Cardiac muscle cell (in vitro differentiated cells and primary cell): ENCODE measurements at regions not wholly inside any gene's neighbourhood (a gene's known extent, or its start where the extent isn't known, plus 50 kb on each side); places are given as distances from the start of the nearest gene placed in this dataset.

ENCODE experiments used
- DNase-seq, 2 donors: peaks; one replicate each; pipeline versions ENCODE4 v3.0.0 to v3.0.0-alpha.2; 2010 to 2017; ENCODE audit warnings: low read depth in 1 of 2, low spot score in 1 of 2
- H3K27ac ChIP-seq: fragments of 200-600 bp; sonication (generic); 2 replicates; pipeline ENCODE4 v1.5.1; 2016
- H3K27me3 ChIP-seq: fragments of 200-600 bp; sonication (generic); 2 replicates; pipeline ENCODE4 v1.6.0; 2016; ENCODE audit warnings: control low read depth
- H3K36me3 ChIP-seq: fragments of 200-600 bp; sonication (generic); 2 replicates; pipeline ENCODE4 v1.5.1; 2016; ENCODE audit warnings: control low read depth
- H3K4me1 ChIP-seq: fragments of 200-600 bp; sonication (generic); 2 replicates; pipeline ENCODE4 v1.8.1; 2017; ENCODE audit warnings: low read depth, mild to moderate bottlenecking, mixed run types
- H3K4me3 ChIP-seq: fragments of 200-600 bp; sonication (generic); 2 replicates; pipeline ENCODE4 v1.5.1; 2016; ENCODE audit warnings: mild to moderate bottlenecking
- H3K9me3 ChIP-seq: fragments of 200-600 bp; sonication (generic); 2 replicates; pipeline ENCODE4 v1.5.1; 2017; ENCODE audit warnings: low read depth, mild to moderate bottlenecking, control low read depth
- CTCF ChIP-seq: IDR thresholded peaks from 2 replicates; pipeline ENCODE4 v1.5.1; 2012; ENCODE audit warnings: low read depth, mild to moderate bottlenecking, low read length

GRCh38 chr1:208885060-208885459 lies 640.9 kb upstream of the PLXNA2 start:
- no peaks in the 10 kb centered on the region for H3K4me1 ChIP-seq
- no peaks in the 10 kb centered on the region for H3K9me3 ChIP-seq
- TF ChIP-seq CTCF: no peak
- no peak overlapping the region for H3K4me3 ChIP-seq
- no peak for DNase-seq
- H3K27ac ChIP-seq: no peak overlapping the region
- no peaks in the 10 kb centered on the region for H3K36me3 ChIP-seq
- H3K27me3 ChIP-seq: no peaks in the 10 kb centered on the region

GRCh38 chr1:208885650-208886049 lies 641.5 kb upstream of the PLXNA2 start:
- Histone ChIP-seq H3K9me3 (no peaks in the 10 kb centered on the region), H3K4me1 (no peaks in the 10 kb centered on the region), H3K27me3 (no peaks in the 10 kb centered on the region), H3K27ac (no peak overlapping the region), H3K36me3 (no peaks in the 10 kb centered on the region), H3K4me3 (no peak overlapping the region)
- TF ChIP-seq CTCF: no peak
- DNase-seq: no peak

- H3K4me1 ChIP-seq: no peaks in the 10 kb centered on the region
- H3K9me3 ChIP-seq: no peaks in the 10 kb centered on the region
- no peak overlapping the region for H3K4me3 ChIP-seq
- H3K27ac ChIP-seq: no peak overlapping the region
- no peaks in the 10 kb centered on the region for H3K27me3 ChIP-seq
- DNase-seq: no peak
- no peaks in the 10 kb centered on the region for H3K36me3 ChIP-seq
- no peak for TF ChIP-seq CTCF
Measured at GRCh38 chr1:208888376-208888775, 644.2 kb upstream of the PLXNA2 start.

- Histone ChIP-seq H3K4me3 (no peak overlapping the region), H3K36me3 (no peaks in the 10 kb centered on the region), H3K4me1 (no peaks in the 10 kb centered on the region), H3K27me3 (no peaks in the 10 kb centered on the region), H3K9me3 (no peaks in the 10 kb centered on the region), H3K27ac (no peak overlapping the region)
- TF ChIP-seq CTCF: no peak
- no peak for DNase-seq
Measured at GRCh38 chr1:208892147-208892546, 648.0 kb upstream of the PLXNA2 start.

- H3K36me3 ChIP-seq: no peaks in the 10 kb centered on the region
- no peak for TF ChIP-seq CTCF
- H3K27ac ChIP-seq: no peak overlapping the region
- H3K4me3 ChIP-seq: no peak overlapping the region
- no peak for DNase-seq
- H3K4me1 ChIP-seq: no peaks in the 10 kb centered on the region
- H3K9me3 ChIP-seq: no peaks in the 10 kb centered on the region
- no peaks in the 10 kb centered on the region for H3K27me3 ChIP-seq
Measured at GRCh38 chr1:208893251-208893650, 649.1 kb upstream of the PLXNA2 start.

- no peaks in the 10 kb centered on the region for H3K36me3 ChIP-seq
- TF ChIP-seq CTCF: no peak
- no peak overlapping the region for H3K4me3 ChIP-seq
Measured at GRCh38 chr1:208895181-208895580, 651.0 kb upstream of the PLXNA2 start.

More at GRCh38 chr1:208895181-208895580, 651.0 kb upstream of the PLXNA2 start:
- H3K27me3 ChIP-seq: no peaks in the 10 kb centered on the region
- H3K4me1 ChIP-seq: no peaks in the 10 kb centered on the region
- no peak overlapping the region for H3K27ac ChIP-seq
- no peaks in the 10 kb centered on the region for H3K9me3 ChIP-seq
- no peak for DNase-seq
